H1 (cell line): ENCODE measurements at regions not wholly inside any gene's neighbourhood (a gene's known extent, or its start where the extent isn't known, plus 50 kb on each side); places are given as distances from the start of the nearest gene placed in this dataset.

Experiments
- CTCF ChIA-PET: fragments of 300-600 bp; sonication (Branson Sonifier 250); formaldehyde crosslinking; loops from one replicate; lab custom pipeline; 2021; ENCODE audit not compliant: partially characterized antibody; lab: Charles Lee
- POLR2A ChIA-PET: fragments of 300-600 bp; sonication (Branson Sonifier 250); formaldehyde crosslinking; loops from one replicate; lab custom pipeline; 2021; ENCODE audit warnings: inconsistent platforms; ENCODE audit not compliant: partially characterized antibody; lab: Charles Lee
- DNase-seq, 2 experiments: peaks; one replicate each; pipeline versions ENCODE4 v3.0.0 to v3.0.0-alpha.2; 2010 to 2022; ENCODE audit warnings: low spot score in 2 of 2, low read depth in 1 of 2, mixed read lengths in 1 of 2
- FAIRE-seq: peaks from 2 replicates; lab custom pipeline; 2011; peaks lifted over from hg19 to GRCh38; lab: Jason Lieb, UNC
- H2AFZ ChIP-seq: 2 replicates; pipeline ENCODE4 v1.8.1; 2012; ENCODE audit warnings: low read length, inconsistent platforms
- H2AK5ac ChIP-seq: 2 replicates; pipeline ENCODE4 v1.6.1; 2013; ENCODE audit warnings: low read depth, low read length
- H2BK120ac ChIP-seq: replicated peaks from 2 replicates; pipeline ENCODE3; 2013; ENCODE audit warnings: low read depth, low read length, inconsistent platforms
- H2BK12ac ChIP-seq: 2 replicates; pipeline ENCODE4 v1.6.1; 2013; ENCODE audit warnings: low read depth, low read length
- H2BK15ac ChIP-seq: 2 replicates; pipeline ENCODE4 v1.6.1; 2013; ENCODE audit warnings: low read length
- H2BK20ac ChIP-seq: 2 replicates; pipeline ENCODE4 v1.6.1; 2013; ENCODE audit warnings: low read length
- H2BK5ac ChIP-seq: 2 replicates; pipeline ENCODE4 v1.6.1; 2013; ENCODE audit warnings: low read depth, low read length
- H3K14ac ChIP-seq: 2 replicates; pipeline ENCODE4 v1.6.1; 2013; ENCODE audit warnings: inconsistent platforms; ENCODE audit not compliant: insufficient read length
- H3K18ac ChIP-seq: 2 replicates; pipeline ENCODE4 v1.6.1; 2013; ENCODE audit warnings: low read length; ENCODE audit errors: extremely low read depth
- H3K23ac ChIP-seq: 2 replicates; pipeline ENCODE4 v1.6.1; 2013; ENCODE audit warnings: inconsistent platforms; ENCODE audit not compliant: insufficient read length
- H3K23me2 ChIP-seq: 2 replicates; pipeline ENCODE4 v1.6.1; 2013; ENCODE audit warnings: low read depth, low read length
- H3K27ac ChIP-seq: 2 replicates; pipeline ENCODE4 v1.6.1; 2011; ENCODE audit warnings: low read depth, low read length, inconsistent platforms
- H3K27me3 ChIP-seq, 4 experiments: replicated peaks in 1 of 4; 1 replicate in 1 of 4; 2 replicates in 3 of 4; pipeline versions ENCODE4 v1.6.1 to v1.8.1; 2011 to 2013; ENCODE audit warnings: low read length in 3 of 4, mild to moderate bottlenecking in 3 of 4, inconsistent platforms in 2 of 4, mixed read lengths in 2 of 4, moderate library complexity in 1 of 4; ENCODE audit not compliant: control insufficient read depth in 3 of 4, insufficient read depth in 3 of 4; ENCODE audit errors: extremely low read depth in 1 of 4
- H3K36me3 ChIP-seq, 4 experiments: 2 replicates each; pipeline versions ENCODE4 v1.6.1 to v1.8.1; 2011 to 2013; ENCODE audit warnings: mild to moderate bottlenecking in 4 of 4, low read length in 3 of 4, moderate library complexity in 2 of 4, control low read depth in 1 of 4, inconsistent platforms in 1 of 4; ENCODE audit not compliant: insufficient read depth in 4 of 4, control insufficient read depth in 2 of 4
- H3K4ac ChIP-seq: replicated peaks from 2 replicates; pipeline ENCODE3; 2013; ENCODE audit warnings: low read length, low read depth, mixed read lengths, inconsistent platforms; ENCODE audit not compliant: insufficient read length
- H3K4me1 ChIP-seq, 4 experiments: replicated peaks in 1 of 4; 1 replicate in 1 of 4; 2 replicates in 3 of 4; pipeline versions ENCODE4 v1.6.1 to v1.8.1; 2011 to 2013; ENCODE audit warnings: low read length in 3 of 4, inconsistent platforms in 2 of 4, mixed read lengths in 1 of 4; ENCODE audit not compliant: insufficient read depth in 4 of 4, control insufficient read depth in 3 of 4
- H3K4me2 ChIP-seq, 2 experiments: 2 replicates each; pipeline versions ENCODE4 v1.6.1 to v1.8.1; 2011 to 2013; ENCODE audit warnings: low read depth in 2 of 2, low read length in 2 of 2, control low read depth in 1 of 2, inconsistent platforms in 1 of 2, mild to moderate bottlenecking in 1 of 2; ENCODE audit not compliant: insufficient read depth in 1 of 2
- H3K4me3 ChIP-seq, 4 experiments: fragments of 200-600, 300-600 bp in 1 of 4; sonication (generic), shearing (Covaris generic), sonication (Bioruptor Twin) in 1 of 4; 2 replicates each; pipeline versions ENCODE4 v1.5.1 to v1.8.1; 2011 to 2016; ENCODE audit warnings: low read length in 4 of 4, low read depth in 3 of 4, control low read depth in 2 of 4, inconsistent platforms in 2 of 4, mild to moderate bottlenecking in 2 of 4, mixed read lengths in 1 of 4, moderate library complexity in 1 of 4; ENCODE audit not compliant: insufficient read depth in 2 of 4; ENCODE audit errors: extremely low read depth in 1 of 4
- H3K56ac ChIP-seq: replicated peaks from 2 replicates; pipeline ENCODE3; 2013; ENCODE audit warnings: low read depth, mild to moderate bottlenecking, mixed read lengths, low read length, inconsistent platforms; ENCODE audit not compliant: insufficient read length
- H3K79me1 ChIP-seq: 2 replicates; pipeline ENCODE4 v1.6.1; 2013; ENCODE audit warnings: low read depth, low read length, control low read depth
- H3K79me2 ChIP-seq, 2 experiments: 2 replicates each; pipeline versions ENCODE4 v1.6.1 to v1.8.1; 2012 to 2013; ENCODE audit warnings: low read length in 2 of 2, mild to moderate bottlenecking in 2 of 2, inconsistent platforms in 1 of 2; ENCODE audit not compliant: insufficient read depth in 2 of 2, control insufficient read depth in 1 of 2
- H3K9ac ChIP-seq, 4 experiments: replicated peaks in 1 of 4; 1 replicate in 1 of 4; 2 replicates in 3 of 4; pipeline versions ENCODE4 v1.6.1 to v1.8.1; 2011 to 2013; ENCODE audit warnings: low read depth in 3 of 4, low read length in 3 of 4, control low read depth in 2 of 4, mild to moderate bottlenecking in 2 of 4, moderate library complexity in 2 of 4, inconsistent platforms in 1 of 4; ENCODE audit errors: extremely low read depth in 1 of 4
- H3K9me3 ChIP-seq, 2 experiments: 2 replicates each; pipeline versions ENCODE4 v1.6.1 to v1.8.1; 2012 to 2013; ENCODE audit warnings: mild to moderate bottlenecking in 2 of 2, moderate library complexity in 2 of 2, control low read depth in 1 of 2, inconsistent platforms in 1 of 2, low read depth in 1 of 2, low read length in 1 of 2, mixed read lengths in 1 of 2; ENCODE audit not compliant: insufficient read depth in 2 of 2
- H4K20me1 ChIP-seq, 2 experiments: replicated peaks in 1 of 2; 2 replicates each; pipeline versions ENCODE3 to v1.8.1; 2011 to 2013; ENCODE audit warnings: inconsistent platforms in 2 of 2, low read length in 2 of 2, mild to moderate bottlenecking in 1 of 2; ENCODE audit not compliant: insufficient read depth in 2 of 2, control insufficient read depth in 1 of 2
- H4K5ac ChIP-seq: 2 replicates; pipeline ENCODE4 v1.6.1; 2013; ENCODE audit warnings: low read length, low read depth, mixed read lengths, inconsistent platforms; ENCODE audit not compliant: insufficient read length
- H4K8ac ChIP-seq: 2 replicates; pipeline ENCODE4 v1.8.0; 2013; ENCODE audit warnings: mild to moderate bottlenecking, moderate library complexity, low read length, inconsistent platforms; ENCODE audit not compliant: insufficient read depth; ENCODE audit errors: extremely low read depth
- H4K91ac ChIP-seq: replicated peaks from 2 replicates; pipeline ENCODE3; 2013; ENCODE audit warnings: low read length, mixed read lengths, inconsistent platforms; ENCODE audit not compliant: insufficient read length
- BRCA1 ChIP-seq: IDR thresholded peaks from 2 replicates; pipeline ENCODE4 v1.6.1; 2012; ENCODE audit warnings: low read depth, low read length, improper control_type of control experiment
- CTBP2 ChIP-seq: IDR thresholded peaks from 2 replicates; pipeline ENCODE4 v1.7.0; 2011; ENCODE audit warnings: borderline replicate concordance, mild to moderate bottlenecking, moderate library complexity, mixed read lengths, low read length; ENCODE audit not compliant: insufficient read depth, insufficient read length
- FOSL1 ChIP-seq: IDR thresholded peaks from 2 replicates; pipeline ENCODE4 v1.6.1; 2011; ENCODE audit warnings: mild to moderate bottlenecking, low read depth, low read length, moderate library complexity; ENCODE audit not compliant: insufficient read depth
- JUN ChIP-seq: IDR thresholded peaks from 2 replicates; pipeline ENCODE4 v1.6.1; 2011; ENCODE audit warnings: low read depth, mild to moderate bottlenecking, improper control_type of control experiment, low read length
- KDM4A ChIP-seq: IDR thresholded peaks from one replicate; pipeline ENCODE4 v1.7.1; 2012; ENCODE audit warnings: low read depth, mild to moderate bottlenecking, moderate library complexity, low read length, inconsistent platforms; ENCODE audit not compliant: severe bottlenecking
- RBBP5 ChIP-seq: IDR thresholded peaks from 2 replicates; pipeline ENCODE4 v1.7.1; 2012; ENCODE audit warnings: low read depth, mild to moderate bottlenecking, inconsistent platforms, low read length, moderate library complexity, borderline replicate concordance
- SIN3A ChIP-seq, 2 experiments: IDR thresholded peaks in 1 of 2; conservative IDR thresholded peaks in 1 of 2; 2 replicates each; pipeline ENCODE4 v1.6.1; 2011 to 2012; ENCODE audit warnings: low read length in 2 of 2, improper control_type of control experiment in 1 of 2, low read depth in 1 of 2, mild to moderate bottlenecking in 1 of 2
- SP4 ChIP-seq: IDR thresholded peaks from 2 replicates; pipeline ENCODE4 v1.6.1; 2012; ENCODE audit warnings: low read length, inconsistent platforms
- TBP ChIP-seq: IDR thresholded peaks from 2 replicates; pipeline ENCODE4 v1.6.1; 2011; ENCODE audit warnings: low read depth, low read length, improper control_type of control experiment
- WGBS, 2 experiments: shearing (Covaris generic) in 1 of 2; methylation state at CpG; one replicate each; pipeline versions ENCODE4 v1.1.6 to v1.1.7; 2013 to 2015; ENCODE audit warnings: low lambda C conversion rate in 2 of 2, mixed read lengths in 2 of 2, inconsistent platforms in 1 of 2, low coverage in 1 of 2, missing lambda C conversion rate in 1 of 2; ENCODE audit not compliant: insufficient replicate concordance in 2 of 2, insufficient coverage in 1 of 2, insufficient read length in 1 of 2; ENCODE audit errors: extremely low coverage in 1 of 2, missing lambda C conversion rate in 1 of 2; 5-methylcytosine and 5-hydroxymethylcytosine counted together
- TF ChIP-seq, protein P1 (sequence below): IDR thresholded peaks from 2 replicates; pipeline ENCODE4 v1.6.1; 2011; ENCODE audit warnings: low read depth, mild to moderate bottlenecking, low read length; ENCODE audit not compliant: insufficient read depth
- TF ChIP-seq, protein P2 (sequence below), 3 experiments: IDR thresholded peaks; 1 replicate in 2 of 3; 2 replicates in 1 of 3; pipeline versions ENCODE4 v1.5.1 to v1.6.1; 2011; ENCODE audit warnings: low read length in 3 of 3, mild to moderate bottlenecking in 3 of 3, inconsistent platforms in 2 of 3, low read depth in 1 of 3, moderate library complexity in 1 of 3; ENCODE audit not compliant: insufficient read depth in 1 of 3; ENCODE audit errors: control extremely low read depth in 1 of 3

DNA sequence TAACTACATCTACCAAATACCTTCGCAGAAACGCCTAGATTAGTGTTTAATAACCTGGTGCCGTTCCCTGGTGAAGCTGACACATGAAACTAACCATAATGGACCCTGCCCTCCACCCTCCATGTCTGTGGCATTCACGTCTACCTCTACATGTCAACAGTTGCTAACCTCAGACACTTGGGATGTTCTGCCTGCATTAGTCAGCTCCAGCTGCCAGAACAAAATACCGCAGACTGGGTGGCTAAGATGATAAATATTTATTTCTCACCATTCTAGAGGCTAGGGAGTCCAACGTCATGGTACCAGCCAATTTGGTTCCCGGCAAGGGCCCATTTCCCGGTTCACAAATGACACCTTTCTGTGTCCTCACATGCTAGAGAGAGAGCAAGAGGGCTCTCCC lies 118.5 kb upstream of the CHST15 start:
- H3K23me2 ChIP-seq: no peaks in the 10 kb centered on the region
- H3K9ac ChIP-seq: no peak overlapping the region
- H3K36me3 ChIP-seq: no peaks in the 10 kb centered on the region
- no peak for TF ChIP-seq KDM4A
- no peak for TF ChIP-seq CTBP2
- TF ChIP-seq BRCA1: no peak
- no peak for TF ChIP-seq FOSL1
- no peak for TF ChIP-seq SIN3A (conservative IDR thresholded peaks at IDR 0.05 in 1 of 2, IDR thresholded peaks at IDR 0.05 in 1 of 2; ENCODE audit: low read depth in 1 of 2, low read length in 2 of 2)
- TF ChIP-seq JUN: no peak
- no peak for TF ChIP-seq TBP
- TF ChIP-seq SP4: no peak
- TF ChIP-seq, protein P1, sequence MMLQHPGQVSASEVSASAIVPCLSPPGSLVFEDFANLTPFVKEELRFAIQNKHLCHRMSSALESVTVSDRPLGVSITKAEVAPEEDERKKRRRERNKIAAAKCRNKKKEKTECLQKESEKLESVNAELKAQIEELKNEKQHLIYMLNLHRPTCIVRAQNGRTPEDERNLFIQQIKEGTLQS: no peak
- TF ChIP-seq RBBP5: no peak
- TF ChIP-seq, protein P2, sequence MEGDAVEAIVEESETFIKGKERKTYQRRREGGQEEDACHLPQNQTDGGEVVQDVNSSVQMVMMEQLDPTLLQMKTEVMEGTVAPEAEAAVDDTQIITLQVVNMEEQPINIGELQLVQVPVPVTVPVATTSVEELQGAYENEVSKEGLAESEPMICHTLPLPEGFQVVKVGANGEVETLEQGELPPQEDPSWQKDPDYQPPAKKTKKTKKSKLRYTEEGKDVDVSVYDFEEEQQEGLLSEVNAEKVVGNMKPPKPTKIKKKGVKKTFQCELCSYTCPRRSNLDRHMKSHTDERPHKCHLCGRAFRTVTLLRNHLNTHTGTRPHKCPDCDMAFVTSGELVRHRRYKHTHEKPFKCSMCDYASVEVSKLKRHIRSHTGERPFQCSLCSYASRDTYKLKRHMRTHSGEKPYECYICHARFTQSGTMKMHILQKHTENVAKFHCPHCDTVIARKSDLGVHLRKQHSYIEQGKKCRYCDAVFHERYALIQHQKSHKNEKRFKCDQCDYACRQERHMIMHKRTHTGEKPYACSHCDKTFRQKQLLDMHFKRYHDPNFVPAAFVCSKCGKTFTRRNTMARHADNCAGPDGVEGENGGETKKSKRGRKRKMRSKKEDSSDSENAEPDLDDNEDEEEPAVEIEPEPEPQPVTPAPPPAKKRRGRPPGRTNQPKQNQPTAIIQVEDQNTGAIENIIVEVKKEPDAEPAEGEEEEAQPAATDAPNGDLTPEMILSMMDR (IDR thresholded peaks at IDR 0.05; ENCODE audit: control extremely low read depth in 1 of 3, insufficient read depth in 1 of 3, low read depth in 1 of 3, low read length in 3 of 3): no peak
- TF ChIP-seq, all 59 proteins: peak for 0
- H3K4me3 ChIP-seq: no peak overlapping the region
- H3K79me1 ChIP-seq: no peaks in the 10 kb centered on the region
- POLR2A ChIA-PET: no interaction called here
- H2BK5ac ChIP-seq: no peak overlapping the region
- no peak overlapping the region for H3K4me2 ChIP-seq
- H3K27ac ChIP-seq: no peak overlapping the region
- H2BK20ac ChIP-seq: no peak overlapping the region
- no peak overlapping the region for H2AFZ ChIP-seq
- H3K79me2 ChIP-seq: no peaks in the 10 kb centered on the region
- H4K8ac ChIP-seq: no peak overlapping the region
- FAIRE-seq: no peak
- no peak overlapping the region for H2AK5ac ChIP-seq
- CTCF ChIA-PET: interaction anchor here (0.8 kb wide), 1 partner anchor 19 kb away, joined by 3 read pairs; no protein-coding TSS in a partner anchor
- H3K14ac ChIP-seq: no peak overlapping the region
- no peak overlapping the region for H2BK12ac ChIP-seq
- no peak overlapping the region for H4K5ac ChIP-seq
- H2BK120ac ChIP-seq: no peak overlapping the region
- no peaks in the 10 kb centered on the region; a peak in 1 of 7 replicates for H3K27me3 ChIP-seq
- 96% methylated on average over 8 of the region's 8 CpGs; no CpG with 5 or more reads in 1 of the 2 experiments for WGBS, 2 experiments
- no peak overlapping the region for H3K18ac ChIP-seq
- H3K4me1 ChIP-seq: no peaks in the 10 kb centered on the region
- H3K4ac ChIP-seq: no peak overlapping the region
- H3K9me3 ChIP-seq: 0 out of 4 replicates have a peak, but pooled peaks cover 0 to 5% of the 10 kb centered on the region in 2 experiments
- DNase-seq: no peak
- H3K23ac ChIP-seq: no peak overlapping the region
- no peaks in the 10 kb centered on the region for H4K20me1 ChIP-seq
- no peak overlapping the region for H4K91ac ChIP-seq
- H3K56ac ChIP-seq: no peak overlapping the region
- H2BK15ac ChIP-seq: no peak overlapping the region
